ENCODE measurements at regions not wholly inside any gene's neighbourhood (a gene's known extent, or its start where the extent isn't known, plus 50 kb on each side); places are given as distances from the start of the nearest gene placed in this dataset.

- H3K4me3 Mint-ChIP-seq, result no peak overlapping the region
- POLR2A ChIA-PET, result no interaction called here
- no peaks in the 10 kb centered on the region for H3K27me3 Mint-ChIP-seq (ENCODE audit: low read depth)
- DNase-seq (ENCODE audit: low spot score) (no peak), ATAC-seq (no peak)
- CTCF ChIA-PET, result no interaction called here
- H3K4me1 Mint-ChIP-seq, result peaks cover 14% of the 10 kb centered on the region
- TF ChIP-seq ERG (CRISPR knock-in tag; IDR thresholded peaks at IDR 0.05), result no peak
- no peak for TF ChIP-seq SMAD3 (CRISPR knock-in tag; IDR thresholded peaks at IDR 0.05; ENCODE audit: borderline replicate concordance)
- no peak for TF ChIP-seq USF1 (CRISPR knock-in tag; IDR thresholded peaks at IDR 0.05)
- TF ChIP-seq HMGXB4 (CRISPR knock-in tag; IDR thresholded peaks at IDR 0.05), result no peak
- no peak for TF ChIP-seq ATF2 (CRISPR knock-in tag; IDR thresholded peaks at IDR 0.05; ENCODE audit: borderline replicate concordance, low read depth)
- TF ChIP-seq ELF4 (CRISPR knock-in tag; IDR thresholded peaks at IDR 0.05; ENCODE audit: low read depth), result no peak
- no peak for TF ChIP-seq ZNF416 (CRISPR knock-in tag; IDR thresholded peaks at IDR 0.05)
- TF ChIP-seq FOXJ3 (CRISPR knock-in tag; IDR thresholded peaks at IDR 0.05; ENCODE audit: borderline replicate concordance), result no peak
- TF ChIP-seq NR3C1 (CRISPR knock-in tag; conservative IDR thresholded peaks at IDR 0.05; ENCODE audit: low read depth), result no peak
- no peak for TF ChIP-seq IRF1 (CRISPR knock-in tag; IDR thresholded peaks at IDR 0.05)
- TF ChIP-seq GTF2I (CRISPR knock-in tag; conservative IDR thresholded peaks at IDR 0.05), result no peak
- no peak for TF ChIP-seq ATF1 (CRISPR knock-in tag; IDR thresholded peaks at IDR 0.05)
- no peaks in the 10 kb centered on the region for H3K36me3 Mint-ChIP-seq
- no peaks in the 10 kb centered on the region for H3K9me3 Mint-ChIP-seq
- no peak overlapping the region for H3K27ac Mint-ChIP-seq
Measured at GRCh38 chr14:84323450-84323849, 1206.5 kb upstream of the FLRT2 start.

GRCh38 chr14:84323978-84324377, 1206.0 kb upstream of the FLRT2 start:
- no peak for DNase-seq (ENCODE audit: low spot score)
- Mint-ChIP-seq H3K27me3 (ENCODE audit: low read depth) (no peaks in the 10 kb centered on the region), H3K27ac (peak overlapping the region; percentile 67; the same call in 1 of the 2 replicates), H3K9me3 (no peaks in the 10 kb centered on the region), H3K4me3 (no peak overlapping the region), H3K36me3 (no peaks in the 10 kb centered on the region), H3K4me1 (peaks cover 14% of the 10 kb centered on the region)
- no peak for TF ChIP-seq RORB (CRISPR knock-in tag; IDR thresholded peaks at IDR 0.05)
- no peak for TF ChIP-seq JUN (CRISPR knock-in tag; IDR thresholded peaks at IDR 0.05)
- TF ChIP-seq CREB1 (CRISPR knock-in tag; IDR thresholded peaks at IDR 0.05), result no peak
- TF ChIP-seq SP1 (CRISPR knock-in tag; conservative IDR thresholded peaks at IDR 0.05), result no peak
- TF ChIP-seq ESRRA (CRISPR knock-in tag; IDR thresholded peaks at IDR 0.05; ENCODE audit: borderline replicate concordance), result no peak
- no peak for TF ChIP-seq FOXP1 (CRISPR knock-in tag; IDR thresholded peaks at IDR 0.05; ENCODE audit: borderline replicate concordance)
- TF ChIP-seq JAZF1 (CRISPR knock-in tag; IDR thresholded peaks at IDR 0.05), result no peak
- no peak for TF ChIP-seq USF2 (CRISPR knock-in tag; IDR thresholded peaks at IDR 0.05)
- no peak for TF ChIP-seq SMAD3 (CRISPR knock-in tag; IDR thresholded peaks at IDR 0.05; ENCODE audit: borderline replicate concordance)
- no peak for TF ChIP-seq ZNF317 (CRISPR knock-in tag; IDR thresholded peaks at IDR 0.05; ENCODE audit: borderline replicate concordance, low read depth)
- ChIA-PET POLR2A (no interaction called here), CTCF (no interaction called here)
- no peak for ATAC-seq

Measured in WTC11 (cell line).